Glutamatergic neuron (in vitro differentiated cells): ENCODE measurements at regions not wholly inside any gene's neighbourhood (a gene's known extent, or its start where the extent isn't known, plus 50 kb on each side); places are given as distances from the start of the nearest gene placed in this dataset.

Source experiments
- DNase-seq: peaks from one replicate; pipeline ENCODE4 v3.0.0; 2022
- H3K27ac Mint-ChIP-seq: one replicate; pipeline ENCODE4 v1.8.0; 2020; ENCODE audit warnings: mild to moderate bottlenecking, mixed read lengths, inconsistent platforms; ENCODE audit not compliant: unreplicated experiment
- H3K27me3 Mint-ChIP-seq: one replicate; pipeline ENCODE4 v1.8.0; 2020; ENCODE audit warnings: mild to moderate bottlenecking, moderate library complexity, mixed read lengths, inconsistent platforms; ENCODE audit not compliant: unreplicated experiment
- H3K36me3 Mint-ChIP-seq: one replicate; pipeline ENCODE4 v1.8.0; 2020; ENCODE audit warnings: mild to moderate bottlenecking, mixed read lengths, inconsistent platforms; ENCODE audit not compliant: unreplicated experiment
- H3K4me1 Mint-ChIP-seq: one replicate; pipeline ENCODE4 v1.8.0; 2020; ENCODE audit warnings: mild to moderate bottlenecking, low read depth, mixed read lengths, inconsistent platforms; ENCODE audit not compliant: unreplicated experiment
- H3K4me3 Mint-ChIP-seq: one replicate; pipeline ENCODE4 v1.8.0; 2020; ENCODE audit warnings: mild to moderate bottlenecking, mixed read lengths, inconsistent platforms; ENCODE audit not compliant: unreplicated experiment
- H3K9me3 Mint-ChIP-seq: one replicate; pipeline ENCODE4 v1.8.0; 2020; ENCODE audit warnings: mild to moderate bottlenecking, moderate library complexity, mixed read lengths, inconsistent platforms; ENCODE audit not compliant: unreplicated experiment
- TF ChIP-seq, protein P1 (sequence below): fragments of 200-600 bp; sonication (generic); IDR thresholded peaks from one replicate; pipeline ENCODE4 v1.5.0; 2021; ENCODE audit not compliant: partially characterized antibody, unreplicated experiment

DNA sequence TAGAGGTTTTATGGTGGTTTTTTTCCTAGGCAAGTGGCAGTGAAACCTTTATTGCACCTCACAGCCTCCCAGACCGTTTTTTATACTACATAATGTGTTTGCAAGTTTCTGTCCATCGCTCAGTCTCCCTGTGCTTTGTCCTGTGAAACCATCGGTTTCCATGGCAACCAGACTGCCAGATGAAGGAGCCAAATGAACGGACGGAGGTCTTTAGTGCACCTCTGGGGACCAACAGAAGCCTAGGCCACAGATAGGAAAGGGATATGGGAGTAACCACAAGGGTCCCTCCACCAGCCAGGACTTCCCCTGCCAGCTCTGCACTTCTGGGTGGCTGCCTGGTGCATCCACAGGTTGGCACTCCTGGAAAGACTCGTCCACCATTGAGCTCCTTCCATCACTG, 165.0 kb downstream of the CHST1 start:
- Mint-ChIP-seq H3K9me3 (peaks cover 8% of the 10 kb centered on the region), H3K36me3 (peaks cover 5% of the 10 kb centered on the region), H3K27ac (peak overlapping the region; percentile 98), H3K4me3 (peak overlapping the region; percentile 73), H3K4me1 (peaks cover 44% of the 10 kb centered on the region), H3K27me3 (peaks cover 4% of the 10 kb centered on the region)
- peak; percentile 49 for DNase-seq
- TF ChIP-seq, protein P1, sequence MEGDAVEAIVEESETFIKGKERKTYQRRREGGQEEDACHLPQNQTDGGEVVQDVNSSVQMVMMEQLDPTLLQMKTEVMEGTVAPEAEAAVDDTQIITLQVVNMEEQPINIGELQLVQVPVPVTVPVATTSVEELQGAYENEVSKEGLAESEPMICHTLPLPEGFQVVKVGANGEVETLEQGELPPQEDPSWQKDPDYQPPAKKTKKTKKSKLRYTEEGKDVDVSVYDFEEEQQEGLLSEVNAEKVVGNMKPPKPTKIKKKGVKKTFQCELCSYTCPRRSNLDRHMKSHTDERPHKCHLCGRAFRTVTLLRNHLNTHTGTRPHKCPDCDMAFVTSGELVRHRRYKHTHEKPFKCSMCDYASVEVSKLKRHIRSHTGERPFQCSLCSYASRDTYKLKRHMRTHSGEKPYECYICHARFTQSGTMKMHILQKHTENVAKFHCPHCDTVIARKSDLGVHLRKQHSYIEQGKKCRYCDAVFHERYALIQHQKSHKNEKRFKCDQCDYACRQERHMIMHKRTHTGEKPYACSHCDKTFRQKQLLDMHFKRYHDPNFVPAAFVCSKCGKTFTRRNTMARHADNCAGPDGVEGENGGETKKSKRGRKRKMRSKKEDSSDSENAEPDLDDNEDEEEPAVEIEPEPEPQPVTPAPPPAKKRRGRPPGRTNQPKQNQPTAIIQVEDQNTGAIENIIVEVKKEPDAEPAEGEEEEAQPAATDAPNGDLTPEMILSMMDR: no peak

DNA sequence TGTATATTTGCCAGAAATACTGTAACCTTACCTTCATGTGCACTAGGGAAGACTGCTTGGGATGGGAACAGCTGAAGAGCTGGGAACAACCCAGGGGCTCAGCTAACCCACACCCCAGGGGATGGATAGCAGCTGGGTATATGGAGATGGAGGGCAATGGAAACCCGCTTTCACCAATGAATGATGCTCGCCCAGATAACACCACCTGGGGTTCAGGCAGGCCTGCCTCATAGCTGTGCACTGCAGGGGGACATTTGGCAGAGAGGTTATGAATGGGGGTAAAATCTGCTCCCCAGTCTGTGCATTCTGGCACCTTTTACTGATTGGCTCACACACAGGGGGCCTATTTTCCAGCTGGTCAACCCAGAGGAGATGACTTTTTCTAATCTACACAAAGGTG, 170.7 kb downstream of the CHST1 start:
- Mint-ChIP-seq H3K4me1 (peaks cover 20% of the 10 kb centered on the region), H3K27ac (no peak overlapping the region), H3K9me3 (no peaks in the 10 kb centered on the region), H3K4me3 (no peak overlapping the region), H3K36me3 (peaks cover 6% of the 10 kb centered on the region), H3K27me3 (peaks cover 6% of the 10 kb centered on the region)
- TF ChIP-seq, protein P1: no peak
- no peak for DNase-seq

DNA sequence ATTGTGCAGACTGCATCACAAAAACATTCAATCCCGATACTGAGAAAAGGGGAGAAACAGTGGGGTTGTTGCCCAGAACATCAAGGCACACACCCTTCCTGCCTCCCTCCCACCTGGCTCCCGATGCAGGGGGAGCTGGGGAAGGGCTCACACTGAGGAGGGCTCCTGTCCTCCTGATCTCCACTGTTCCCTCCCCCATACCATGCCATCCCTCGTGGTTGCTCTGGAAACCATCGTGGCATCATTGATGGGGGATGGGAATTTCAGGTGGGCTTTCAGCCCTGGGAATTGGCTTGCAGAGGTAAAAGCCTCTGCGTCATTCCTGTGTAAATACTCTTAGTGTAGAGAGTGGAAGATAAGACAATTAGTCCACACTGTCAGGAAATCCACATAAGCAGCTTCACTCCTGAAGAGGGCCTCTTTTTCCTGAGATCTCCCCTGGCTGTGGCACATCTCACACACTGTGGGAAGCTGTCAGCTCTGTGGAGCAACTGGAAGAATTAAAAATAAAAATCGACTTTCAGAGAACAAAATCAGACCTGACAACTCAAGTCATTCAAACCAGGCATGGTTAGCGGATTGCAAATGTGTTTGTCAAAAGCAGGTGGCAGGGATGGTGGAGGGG, 176.0 kb downstream of the CHST1 start:
- H3K27me3 Mint-ChIP-seq: peaks cover 3% of the 10 kb centered on the region
- peaks cover 11% of the 10 kb centered on the region for H3K4me1 Mint-ChIP-seq
- H3K36me3 Mint-ChIP-seq: peaks cover 6% of the 10 kb centered on the region
- no peak for DNase-seq
- no peak overlapping the region for H3K27ac Mint-ChIP-seq
- TF ChIP-seq, protein P1: no peak
- H3K4me3 Mint-ChIP-seq: no peak overlapping the region
- H3K9me3 Mint-ChIP-seq: no peaks in the 10 kb centered on the region

DNA sequence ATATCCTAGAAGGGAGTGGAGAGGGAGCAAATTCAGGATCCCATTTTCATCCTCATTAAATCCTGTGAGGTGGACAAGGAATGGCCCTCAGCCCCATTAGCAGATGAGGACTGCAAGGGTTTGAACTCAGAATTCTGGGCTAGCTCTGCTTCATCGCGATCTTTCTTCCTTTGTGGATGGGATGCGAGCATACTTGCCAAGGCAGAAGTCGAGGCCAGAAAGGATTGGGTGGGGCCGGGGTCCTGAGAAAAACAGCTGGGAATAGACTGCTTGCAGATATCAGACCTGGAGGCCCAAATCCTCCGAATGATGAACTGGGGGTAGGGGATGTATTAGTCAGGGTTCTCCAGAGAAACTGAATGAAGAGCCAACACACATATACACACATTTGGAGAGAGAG, 179.0 kb downstream of the CHST1 start:
- H3K27ac Mint-ChIP-seq: no peak overlapping the region
- DNase-seq: no peak
- H3K36me3 Mint-ChIP-seq: peaks cover 6% of the 10 kb centered on the region
- TF ChIP-seq, protein P1: no peak
- H3K9me3 Mint-ChIP-seq: peaks cover 2% of the 10 kb centered on the region
- peaks cover 6% of the 10 kb centered on the region for H3K4me1 Mint-ChIP-seq
- H3K4me3 Mint-ChIP-seq: no peak overlapping the region
- peaks cover 3% of the 10 kb centered on the region for H3K27me3 Mint-ChIP-seq

DNA sequence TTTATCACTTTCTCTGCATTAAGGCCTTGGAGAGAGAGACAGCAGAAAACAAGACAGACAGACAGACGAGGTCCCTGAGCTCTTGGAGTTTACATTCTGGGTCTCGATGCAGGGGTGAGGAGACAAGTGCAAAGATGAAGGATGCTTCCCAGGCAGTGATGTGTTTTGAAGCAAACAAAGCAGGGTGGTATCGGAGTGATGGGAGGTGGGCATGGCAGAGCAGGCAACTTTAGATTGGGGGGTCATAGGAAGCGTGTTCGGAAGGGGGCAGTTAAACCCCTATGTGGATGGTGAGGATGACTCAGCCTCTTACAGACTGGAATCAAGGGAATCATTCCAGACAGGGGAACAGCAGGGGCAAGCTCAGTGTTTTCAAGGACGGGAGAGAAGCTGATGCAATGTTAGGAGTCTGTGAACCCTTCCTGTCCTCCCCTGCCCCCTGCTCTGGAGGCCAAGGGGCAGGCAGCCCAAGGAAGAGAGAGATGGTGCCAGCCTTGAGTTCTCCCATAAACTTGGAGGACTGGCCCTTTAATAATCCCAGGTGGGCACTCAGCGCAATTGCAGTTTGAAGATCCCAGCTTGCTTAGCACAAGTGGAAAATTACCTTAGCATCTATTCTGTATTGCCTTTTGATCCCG, 180.2 kb downstream of the CHST1 start:
- H3K4me3 Mint-ChIP-seq: no peak overlapping the region
- no peak overlapping the region for H3K27ac Mint-ChIP-seq
- DNase-seq: no peak
- TF ChIP-seq, protein P1: no peak
- H3K36me3 Mint-ChIP-seq: peaks cover 6% of the 10 kb centered on the region
- H3K4me1 Mint-ChIP-seq: peaks cover 13% of the 10 kb centered on the region
- H3K9me3 Mint-ChIP-seq: peaks cover 7% of the 10 kb centered on the region
- H3K27me3 Mint-ChIP-seq: peaks cover 4% of the 10 kb centered on the region
